Loucy (cell line): ENCODE measurements at regions not wholly inside any gene's neighbourhood (a gene's known extent, or its start where the extent isn't known, plus 50 kb on each side); places are given as distances from the start of the nearest gene placed in this dataset.

Experiments
- H2AFZ ChIP-seq: fragments of 200-600 bp; sonication (generic); 2 replicates; pipeline ENCODE4 v1.6.0; 2016; ENCODE audit warnings: antibody characterized with exemption, mild to moderate bottlenecking, low read length, moderate library complexity
- H3F3A ChIP-seq: fragments of 200-600 bp; 2 replicates; pipeline ENCODE4 v1.6.0; 2016; ENCODE audit warnings: antibody characterized with exemption, low read depth, mild to moderate bottlenecking
- H3K27me3 ChIP-seq: fragments of 200-600 bp; sonication (generic); 2 replicates; pipeline ENCODE4 v1.6.1; 2014; ENCODE audit warnings: low read length, mild to moderate bottlenecking; ENCODE audit not compliant: insufficient read depth, poor library complexity, severe bottlenecking
- H3K36me3 ChIP-seq: fragments of 200-600 bp; sonication (generic); 2 replicates; pipeline ENCODE4 v1.6.1; 2016; ENCODE audit warnings: low read length; ENCODE audit not compliant: insufficient read depth
- H3K4me1 ChIP-seq: fragments of 200-600 bp; sonication (generic); 2 replicates; pipeline ENCODE4 v1.5.1; 2014; ENCODE audit warnings: low read length, mild to moderate bottlenecking; ENCODE audit not compliant: insufficient read depth, poor library complexity, severe bottlenecking
- H3K4me2 ChIP-seq: fragments of 200-600 bp; sonication (generic); 2 replicates; pipeline ENCODE4 v1.6.0; 2014; ENCODE audit warnings: antibody characterized with exemption, low read length, low read depth, mild to moderate bottlenecking; ENCODE audit not compliant: poor library complexity, severe bottlenecking
- H3K4me3 ChIP-seq: fragments of 200-600 bp; sonication (generic); 2 replicates; pipeline ENCODE4 v1.5.1; 2014; ENCODE audit warnings: low read length, mild to moderate bottlenecking, mixed read lengths; ENCODE audit not compliant: poor library complexity, severe bottlenecking
- H3K79me2 ChIP-seq: fragments of 200-600 bp; sonication (generic); 2 replicates; pipeline ENCODE4 v1.6.1; 2014; ENCODE audit warnings: low read length; ENCODE audit not compliant: insufficient read depth
- H3K9ac ChIP-seq: fragments of 200-600 bp; sonication (generic); 2 replicates; pipeline ENCODE4 v1.6.0; 2014; ENCODE audit warnings: mild to moderate bottlenecking, low read depth, low read length, moderate library complexity; ENCODE audit not compliant: poor library complexity, severe bottlenecking
- H3K9me2 ChIP-seq: fragments of 200-600 bp; sonication (generic); replicated peaks from 2 replicates; pipeline ENCODE4 v1.6.1; 2016; ENCODE audit warnings: low read depth, low read length, mixed read lengths
- H3K9me3 ChIP-seq: fragments of 200-600 bp; sonication (generic); 2 replicates; pipeline ENCODE4 v1.6.1; 2014; ENCODE audit warnings: mild to moderate bottlenecking, antibody characterized with exemption, low read length, low read depth; ENCODE audit not compliant: insufficient read depth
- H4K20me1 ChIP-seq: fragments of 200-600 bp; sonication (generic); 2 replicates; pipeline ENCODE4 v1.6.0; 2014; ENCODE audit warnings: antibody characterized with exemption, low read length, mild to moderate bottlenecking; ENCODE audit not compliant: insufficient read depth, poor library complexity, severe bottlenecking
- CTCF ChIP-seq: fragments of 200-600 bp; sonication (generic); conservative IDR thresholded peaks from 2 replicates; pipeline ENCODE4 v1.5.1; 2014; ENCODE audit warnings: mild to moderate bottlenecking, antibody characterized with exemption, low read length
- EZH2phosphoT487 ChIP-seq: fragments of 200-600 bp; IDR thresholded peaks from 2 replicates; pipeline ENCODE4 v1.6.1; 2018; ENCODE audit warnings: antibody characterized with exemption, mild to moderate bottlenecking, moderate library complexity, borderline replicate concordance

- Histone ChIP-seq H3K4me3 (no peak overlapping the region), H3K4me2 (no peak overlapping the region), H3K9ac (no peak overlapping the region), H2AFZ (no peak overlapping the region), H3K9me3 (no peaks in the 10 kb centered on the region), H4K20me1 (no peaks in the 10 kb centered on the region), H3K79me2 (no peaks in the 10 kb centered on the region), H3K27me3 (no peaks in the 10 kb centered on the region), H3K9me2 (no peaks in the 10 kb centered on the region), H3K36me3 (no peaks in the 10 kb centered on the region), H3K4me1 (no peaks in the 10 kb centered on the region), H3F3A (no peaks in the 10 kb centered on the region)
- TF ChIP-seq CTCF (no peak), EZH2phosphoT487 (no peak)
Measured at GRCh38 chr1:189790335-189790734, 687.3 kb downstream of the BRINP3 start.

- Histone ChIP-seq H3K9ac (no peak overlapping the region), H3K4me1 (no peaks in the 10 kb centered on the region), H3K79me2 (no peaks in the 10 kb centered on the region), H3K9me3 (no peaks in the 10 kb centered on the region), H3K9me2 (no peaks in the 10 kb centered on the region), H3K4me2 (no peak overlapping the region), H3K4me3 (no peak overlapping the region), H3K36me3 (no peaks in the 10 kb centered on the region), H3F3A (no peaks in the 10 kb centered on the region), H3K27me3 (no peaks in the 10 kb centered on the region), H4K20me1 (no peaks in the 10 kb centered on the region), H2AFZ (no peak overlapping the region)
- TF ChIP-seq EZH2phosphoT487 (no peak), CTCF (no peak)
Measured at GRCh38 chr1:189803364-189803763, 674.3 kb downstream of the BRINP3 start.

- Histone ChIP-seq H3F3A (no peaks in the 10 kb centered on the region), H4K20me1 (no peaks in the 10 kb centered on the region), H3K36me3 (no peaks in the 10 kb centered on the region), H3K9me3 (no peaks in the 10 kb centered on the region), H3K9me2 (no peaks in the 10 kb centered on the region), H3K9ac (no peak overlapping the region), H3K4me3 (no peak overlapping the region), H3K27me3 (no peaks in the 10 kb centered on the region), H3K79me2 (no peaks in the 10 kb centered on the region), H3K4me2 (no peak overlapping the region), H3K4me1 (no peaks in the 10 kb centered on the region), H2AFZ (no peak overlapping the region)
- no peak for TF ChIP-seq EZH2phosphoT487
- TF ChIP-seq CTCF: no peak
Measured at GRCh38 chr1:189804352-189804751, 673.3 kb downstream of the BRINP3 start.
